GM21360 (cell line): ENCODE measurements at regions not wholly inside any gene's neighbourhood (a gene's known extent, or its start where the extent isn't known, plus 50 kb on each side); places are given as distances from the start of the nearest gene placed in this dataset.

Source experiments
- ATAC-seq: cut with Tn5 transposase; IDR thresholded peaks from one replicate; pipeline ENCODE4 v1.9.1; 2021; ENCODE audit warnings: mild to moderate bottlenecking, moderate library complexity; ENCODE audit not compliant: unreplicated experiment

GRCh38 chr1:177490786-177491185 lies 320.0 kb downstream of the BRINP2 start:
- ATAC-seq, result no peak

- no peak for ATAC-seq
Observed at GRCh38 chr1:177490036-177490639, 319.4 kb downstream of the BRINP2 start.

- no peak for ATAC-seq
Observed at GRCh38 chr1:177488722-177489121, 318.0 kb downstream of the BRINP2 start.

GRCh38 chr1:177487481-177487880 lies 316.7 kb downstream of the BRINP2 start:
- ATAC-seq, result no peak

- no peak for ATAC-seq
Observed at GRCh38 chr1:177480741-177481305, 310.1 kb downstream of the BRINP2 start.

- ATAC-seq, result no peak
Observed at GRCh38 chr1:177479600-177479999, 308.8 kb downstream of the BRINP2 start.

- no peak for ATAC-seq
Observed at GRCh38 chr1:177476676-177477075, 305.9 kb downstream of the BRINP2 start.

GRCh38 chr1:177472567-177472966 lies 301.8 kb downstream of the BRINP2 start:
- ATAC-seq, result no peak

GRCh38 chr1:177471244-177471643 lies 300.5 kb downstream of the BRINP2 start:
- ATAC-seq, result no peak

- no peak for ATAC-seq
Observed at GRCh38 chr1:177469519-177469918, 298.8 kb downstream of the BRINP2 start.

- ATAC-seq, result no peak
Observed at GRCh38 chr1:177466286-177466685, 295.5 kb downstream of the BRINP2 start.

GRCh38 chr1:177464686-177465085 lies 293.9 kb downstream of the BRINP2 start:
- no peak for ATAC-seq

GRCh38 chr1:177451191-177451590 lies 280.4 kb downstream of the BRINP2 start:
- no peak for ATAC-seq

- ATAC-seq, result no peak
Observed at GRCh38 chr1:177448652-177449357, 278.0 kb downstream of the BRINP2 start.

- ATAC-seq, result no peak
Observed at GRCh38 chr1:177448036-177448615, 277.4 kb downstream of the BRINP2 start.

GRCh38 chr1:177444997-177445746 lies 274.4 kb downstream of the BRINP2 start:
- no peak for ATAC-seq

- no peak for ATAC-seq
Observed at GRCh38 chr1:177443003-177443402, 272.2 kb downstream of the BRINP2 start.

- no peak for ATAC-seq
Observed at GRCh38 chr1:177442584-177442983, 271.8 kb downstream of the BRINP2 start.

- no peak for ATAC-seq
Observed at GRCh38 chr1:177441281-177441680, 270.5 kb downstream of the BRINP2 start.

GRCh38 chr1:177440821-177441220 lies 270.1 kb downstream of the BRINP2 start:
- no peak for ATAC-seq

- no peak for ATAC-seq
Observed at GRCh38 chr1:177439301-177439700, 268.5 kb downstream of the BRINP2 start.
